ENCODE measurements at regions not wholly inside any gene's neighbourhood (a gene's known extent, or its start where the extent isn't known, plus 50 kb on each side); places are given as distances from the start of the nearest gene placed in this dataset.

DNA sequence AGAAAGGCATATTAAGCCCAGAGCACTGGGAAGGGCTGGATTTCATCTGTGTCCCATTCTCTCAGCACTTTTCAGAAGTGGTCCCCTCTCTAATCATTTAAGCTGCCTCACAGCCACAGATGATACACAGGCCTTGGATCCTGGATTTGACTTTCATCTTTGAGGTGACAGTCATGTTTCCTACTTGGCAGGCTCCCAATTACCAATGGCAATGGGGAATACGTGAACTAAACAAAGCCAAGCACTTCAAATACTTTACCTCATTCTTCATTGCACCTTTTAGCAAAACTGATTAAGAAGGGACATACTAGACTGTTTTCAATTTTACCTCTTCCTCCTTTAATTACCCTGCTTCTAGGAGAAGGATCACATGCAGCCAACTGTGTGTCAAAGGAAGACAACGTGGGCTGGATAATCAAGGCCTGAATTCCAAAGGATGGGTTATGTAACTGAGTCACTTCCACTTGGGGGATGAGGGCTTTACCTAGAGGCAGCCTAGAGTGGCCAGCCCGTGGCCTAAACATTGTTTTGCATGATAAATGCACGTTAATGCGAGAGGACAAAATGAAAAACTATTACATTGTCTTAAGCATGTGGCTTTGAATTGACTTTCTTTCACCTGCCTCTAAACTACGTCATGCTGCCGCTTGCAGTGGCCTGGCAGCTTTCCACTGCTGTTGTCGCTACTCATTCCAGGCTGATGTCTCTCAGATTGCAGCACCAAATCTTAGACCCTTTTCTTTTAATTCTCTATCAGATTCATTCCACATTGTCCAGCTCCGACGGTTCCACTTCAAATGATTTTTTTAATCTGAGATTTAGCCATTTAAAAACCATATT is 95.0 kb downstream of the KCTD12 start:
- WGBS, 2 donors = 53 to 55% methylated on average over 10 of the region's 10 CpGs
- H3K4me1 ChIP-seq = peaks cover 0 to 40% (median 32%) of the 10 kb centered on the region in 9 donors
- peaks cover 0 to 12% (median 4%) of the 10 kb centered on the region in 11 donors for H3K9me3 ChIP-seq
- DNase-seq = peak in 1 of 2 donors; percentile 17
- no peaks in the 10 kb centered on the region for H3K36me3 ChIP-seq
- intact Hi-C loops (cut with DNase I) = no loop called here
- TF ChIP-seq CTCF (IDR thresholded peaks at IDR 0.05) = no peak
- no peak overlapping the region for H3K4me3 ChIP-seq
- H3K27me3 ChIP-seq = no peaks in the 10 kb centered on the region
- ATAC-seq = peak in 5 of 8 donors; percentile 32 to 59 (median 45)
- H3K27ac ChIP-seq = peak overlapping the region in 6 of 10 donors; percentile 9 to 45 (median 34)

DNA sequence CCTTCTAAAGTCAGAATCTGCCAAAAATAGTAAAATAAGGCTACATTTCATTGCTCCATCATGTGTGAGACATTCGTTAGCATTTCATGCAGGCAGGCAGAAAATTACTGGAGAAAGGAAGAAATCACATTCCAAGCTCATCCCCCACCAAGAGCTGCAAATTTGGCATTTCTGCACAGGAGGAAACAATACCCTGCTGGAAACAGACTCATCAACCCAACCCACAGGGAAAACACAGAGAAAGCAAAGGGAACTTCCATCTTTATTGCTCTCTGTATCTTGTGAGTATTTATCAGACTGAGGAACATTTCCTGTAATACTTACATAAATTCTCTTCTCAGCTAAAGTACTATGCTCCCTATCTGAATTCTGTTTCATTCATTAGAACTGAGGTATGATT is 95.7 kb downstream of the KCTD12 start:
- Histone ChIP-seq H3K36me3 (no peaks in the 10 kb centered on the region), H3K27ac (peak overlapping the region in 5 of 10 donors; percentile 9 to 45 (median 45)), H3K4me3 (no peak overlapping the region), H3K27me3 (no peaks in the 10 kb centered on the region), H3K4me1 (peaks cover 0 to 40% (median 32%) of the 10 kb centered on the region in 9 donors), H3K9me3 (peaks cover 0 to 19% (median 4%) of the 10 kb centered on the region in 11 donors)
- WGBS, 2 donors = 55 to 57% methylated on average over 1 of the region's 1 CpG
- ATAC-seq (no peak), DNase-seq (no peak)
- no peak for TF ChIP-seq CTCF (IDR thresholded peaks at IDR 0.05)
- intact Hi-C loops (cut with DNase I) = no loop called here

DNA sequence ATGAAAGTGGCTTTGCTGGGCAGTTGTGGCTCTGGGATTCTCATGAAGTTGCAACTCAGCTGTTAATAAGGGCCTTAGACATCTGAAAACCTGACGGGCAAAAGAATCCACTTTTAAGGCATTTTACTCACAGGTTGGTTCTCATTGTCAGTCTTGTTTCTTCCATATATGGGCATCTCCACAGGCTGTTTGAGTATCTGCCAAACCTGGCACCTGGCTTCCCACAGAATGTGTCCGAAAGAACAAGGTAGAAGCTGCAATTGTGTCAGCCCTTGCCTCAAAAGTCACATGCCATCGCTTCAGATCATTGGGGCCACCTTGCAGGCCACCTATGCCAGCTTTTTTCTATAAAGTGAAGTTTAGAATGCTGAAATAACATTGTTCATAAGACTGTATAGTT is 102.4 kb downstream of the KCTD12 start:
- Histone ChIP-seq H3K27ac (no peak overlapping the region), H3K4me1 (no peaks in the 10 kb centered on the region), H3K36me3 (no peaks in the 10 kb centered on the region), H3K9me3 (peaks cover 0 to 22% (median 7%) of the 10 kb centered on the region in 11 donors), H3K4me3 (no peak overlapping the region), H3K27me3 (no peaks in the 10 kb centered on the region)
- WGBS, 2 donors = 78 to 97% methylated on average over 3 of the region's 3 CpGs
- DNase-seq (no peak), ATAC-seq (no peak)
- intact Hi-C loops (cut with DNase I) = no loop called here
- TF ChIP-seq CTCF (IDR thresholded peaks at IDR 0.05) = no peak

GRCh38 chr13:76778853-76779252 is 107.4 kb downstream of the KCTD12 start:
- Histone ChIP-seq H3K27me3 (no peaks in the 10 kb centered on the region), H3K36me3 (no peaks in the 10 kb centered on the region), H3K9me3 (no peaks in the 10 kb centered on the region), H3K4me3 (no peak overlapping the region), H3K27ac (no peak overlapping the region), H3K4me1 (peaks cover 0 to 14% (median 0%) of the 10 kb centered on the region in 9 donors)
- TF ChIP-seq CTCF (IDR thresholded peaks at IDR 0.05) = no peak
- intact Hi-C loops (cut with DNase I) = no loop called here
- no peak for ATAC-seq
- DNase-seq = no peak
